IPS-18a (cell line): ENCODE measurements at regions not wholly inside any gene's neighbourhood (a gene's known extent, or its start where the extent isn't known, plus 50 kb on each side); places are given as distances from the start of the nearest gene placed in this dataset.

Experiments used
- H3K27ac ChIP-seq: one replicate; pipeline ENCODE4 v1.5.1; 2013; ENCODE audit warnings: low read length
- H3K27me3 ChIP-seq: one replicate; pipeline ENCODE4 v1.6.1; 2013; ENCODE audit warnings: mild to moderate bottlenecking, low read length; ENCODE audit not compliant: control insufficient read depth, insufficient read depth
- H3K36me3 ChIP-seq: one replicate; pipeline ENCODE4 v1.6.1; 2013; ENCODE audit warnings: low read depth, low read length; ENCODE audit not compliant: control insufficient read depth
- H3K4me1 ChIP-seq: one replicate; pipeline ENCODE4 v1.6.1; 2013; ENCODE audit warnings: low read depth, low read length; ENCODE audit not compliant: control insufficient read depth
- H3K4me3 ChIP-seq: one replicate; pipeline ENCODE4 v1.5.1; 2013; ENCODE audit warnings: low read length
- H3K9ac ChIP-seq: one replicate; pipeline ENCODE4 v1.6.1; 2013; ENCODE audit warnings: mild to moderate bottlenecking, low read length, moderate library complexity
- H3K9me3 ChIP-seq: one replicate; pipeline ENCODE4 v1.6.1; 2013; ENCODE audit warnings: low read depth, low read length; ENCODE audit not compliant: control insufficient read depth

GRCh38 chr13:80483157-80483556, 142.2 kb upstream of the SPRY2 start:
- no peaks in the 10 kb centered on the region for H3K27me3 ChIP-seq
- H3K9me3 ChIP-seq: no peaks in the 10 kb centered on the region
- no peaks in the 10 kb centered on the region for H3K36me3 ChIP-seq
- no peaks in the 10 kb centered on the region for H3K4me1 ChIP-seq
- no peak overlapping the region for H3K9ac ChIP-seq
- no peak overlapping the region for H3K27ac ChIP-seq
- no peak overlapping the region for H3K4me3 ChIP-seq

GRCh38 chr13:80481588-80481987, 140.7 kb upstream of the SPRY2 start:
- Histone ChIP-seq H3K36me3 (no peaks in the 10 kb centered on the region), H3K9me3 (no peaks in the 10 kb centered on the region), H3K27ac (no peak overlapping the region), H3K27me3 (no peaks in the 10 kb centered on the region), H3K9ac (no peak overlapping the region), H3K4me1 (no peaks in the 10 kb centered on the region), H3K4me3 (no peak overlapping the region)

GRCh38 chr13:80477661-80478443, 136.9 kb upstream of the SPRY2 start:
- no peak overlapping the region for H3K9ac ChIP-seq
- H3K27me3 ChIP-seq: no peaks in the 10 kb centered on the region
- no peaks in the 10 kb centered on the region for H3K4me1 ChIP-seq
- H3K9me3 ChIP-seq: no peaks in the 10 kb centered on the region
- H3K27ac ChIP-seq: no peak overlapping the region
- no peak overlapping the region for H3K4me3 ChIP-seq
- H3K36me3 ChIP-seq: no peaks in the 10 kb centered on the region

- H3K9ac ChIP-seq: no peak overlapping the region
- no peaks in the 10 kb centered on the region for H3K9me3 ChIP-seq
- no peak overlapping the region for H3K27ac ChIP-seq
- H3K4me3 ChIP-seq: no peak overlapping the region
- no peaks in the 10 kb centered on the region for H3K36me3 ChIP-seq
- H3K4me1 ChIP-seq: no peaks in the 10 kb centered on the region
- H3K27me3 ChIP-seq: no peaks in the 10 kb centered on the region
Observed at GRCh38 chr13:80476953-80477352, 136.0 kb upstream of the SPRY2 start.

- H3K4me3 ChIP-seq: no peak overlapping the region
- H3K27ac ChIP-seq: no peak overlapping the region
- no peak overlapping the region for H3K9ac ChIP-seq
- no peaks in the 10 kb centered on the region for H3K9me3 ChIP-seq
- H3K36me3 ChIP-seq: no peaks in the 10 kb centered on the region
- no peaks in the 10 kb centered on the region for H3K27me3 ChIP-seq
- H3K4me1 ChIP-seq: no peaks in the 10 kb centered on the region
Observed at GRCh38 chr13:80475718-80476117, 134.8 kb upstream of the SPRY2 start.

GRCh38 chr13:80473695-80474094, 132.8 kb upstream of the SPRY2 start:
- no peak overlapping the region for H3K9ac ChIP-seq
- no peaks in the 10 kb centered on the region for H3K27me3 ChIP-seq
- no peak overlapping the region for H3K27ac ChIP-seq
- H3K4me1 ChIP-seq: no peaks in the 10 kb centered on the region
- no peaks in the 10 kb centered on the region for H3K9me3 ChIP-seq
- H3K36me3 ChIP-seq: no peaks in the 10 kb centered on the region
- no peak overlapping the region for H3K4me3 ChIP-seq

- Histone ChIP-seq H3K27me3 (no peaks in the 10 kb centered on the region), H3K9me3 (no peaks in the 10 kb centered on the region), H3K4me3 (no peak overlapping the region), H3K9ac (no peak overlapping the region), H3K27ac (no peak overlapping the region), H3K36me3 (no peaks in the 10 kb centered on the region), H3K4me1 (no peaks in the 10 kb centered on the region)
Observed at GRCh38 chr13:80469853-80470381, 129.0 kb upstream of the SPRY2 start.

- Histone ChIP-seq H3K9ac (no peak overlapping the region), H3K27ac (no peak overlapping the region), H3K4me1 (no peaks in the 10 kb centered on the region), H3K36me3 (no peaks in the 10 kb centered on the region), H3K4me3 (no peak overlapping the region), H3K9me3 (no peaks in the 10 kb centered on the region), H3K27me3 (no peaks in the 10 kb centered on the region)
Observed at GRCh38 chr13:80469105-80469852, 128.4 kb upstream of the SPRY2 start.

GRCh38 chr13:80465321-80465720, 124.4 kb upstream of the SPRY2 start:
- Histone ChIP-seq H3K9ac (no peak overlapping the region), H3K36me3 (no peaks in the 10 kb centered on the region), H3K27me3 (no peaks in the 10 kb centered on the region), H3K27ac (no peak overlapping the region), H3K9me3 (no peaks in the 10 kb centered on the region), H3K4me1 (no peaks in the 10 kb centered on the region), H3K4me3 (no peak overlapping the region)

- Histone ChIP-seq H3K9ac (no peak overlapping the region), H3K27ac (no peak overlapping the region), H3K36me3 (no peaks in the 10 kb centered on the region), H3K4me3 (no peak overlapping the region), H3K27me3 (no peaks in the 10 kb centered on the region), H3K9me3 (no peaks in the 10 kb centered on the region), H3K4me1 (no peaks in the 10 kb centered on the region)
Observed at GRCh38 chr13:80463673-80464352, 122.9 kb upstream of the SPRY2 start.

GRCh38 chr13:80462567-80462966, 121.6 kb upstream of the SPRY2 start:
- H3K27me3 ChIP-seq: no peaks in the 10 kb centered on the region
- no peaks in the 10 kb centered on the region for H3K36me3 ChIP-seq
- no peak overlapping the region for H3K9ac ChIP-seq
- no peaks in the 10 kb centered on the region for H3K9me3 ChIP-seq
- H3K27ac ChIP-seq: no peak overlapping the region
- H3K4me1 ChIP-seq: no peaks in the 10 kb centered on the region
- no peak overlapping the region for H3K4me3 ChIP-seq
